ENCODE measurements at regions not wholly inside any gene's neighbourhood (a gene's known extent, or its start where the extent isn't known, plus 50 kb on each side); places are given as distances from the start of the nearest gene placed in this dataset.

DNA sequence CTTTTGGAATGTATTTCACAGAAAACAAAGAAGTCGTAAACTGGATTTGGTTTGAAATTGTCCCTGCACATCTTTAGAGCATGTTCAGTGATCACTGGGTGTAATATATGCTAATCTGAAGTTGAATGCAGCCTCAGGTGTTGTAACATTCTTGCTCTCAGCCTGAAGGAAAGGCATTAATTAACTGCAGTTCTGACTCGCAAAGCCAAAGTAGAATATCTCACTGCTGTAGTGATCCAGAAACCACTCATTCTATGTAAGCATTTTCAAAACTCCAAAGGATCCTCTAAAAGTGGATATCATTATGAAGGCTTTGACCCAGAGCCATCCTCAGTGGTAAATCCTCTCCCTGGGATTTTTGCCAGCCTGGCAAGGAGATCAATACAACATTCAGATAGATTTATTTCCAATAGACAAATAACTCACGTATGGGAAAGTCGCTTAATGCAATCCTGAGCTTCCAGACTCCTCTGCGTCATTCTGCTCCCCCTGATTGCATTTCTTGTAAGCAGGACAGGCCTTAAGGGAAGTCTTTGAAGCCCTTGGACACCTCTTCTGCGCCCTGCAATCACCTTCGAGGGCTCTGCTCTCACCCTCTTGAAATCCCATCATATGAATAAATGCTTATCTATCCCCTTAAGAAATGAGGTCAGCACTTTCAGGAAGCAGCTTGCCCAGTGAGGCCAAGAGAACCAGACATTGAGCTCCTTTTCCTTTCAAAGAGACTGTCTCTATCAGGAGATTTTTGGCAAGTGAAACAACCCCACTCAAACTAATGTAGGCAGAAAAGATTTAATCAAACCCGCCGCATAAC lies 301.7 kb upstream of the NBEA start:
- DNase-seq, result no peak
- intact Hi-C loops (cut with micrococcal nuclease; ENCODE audit: unreplicated experiment), result no loop called here
- ChIA-PET POLR2A (no interaction called here), CTCF (no interaction called here)
- Mint-ChIP-seq H3K4me1 (ENCODE audit: low read depth, unreplicated experiment) (peaks cover 22% of the 10 kb centered on the region), H3K27me3 (ENCODE audit: insufficient read depth, unreplicated experiment) (no peaks in the 10 kb centered on the region), H3K36me3 (ENCODE audit: insufficient read depth, unreplicated experiment) (no peaks in the 10 kb centered on the region), H3K4me3 (ENCODE audit: unreplicated experiment) (no peak overlapping the region), H3K27ac (ENCODE audit: unreplicated experiment) (no peak overlapping the region), H3K9me3 (ENCODE audit: unreplicated experiment) (peaks cover 4% of the 10 kb centered on the region)
- H3K9me3 ChIP-seq, result no peaks in the 10 kb centered on the region
- BruUV-seq (replicated peaks), result no TSS peak
- TF ChIP-seq, protein P1, sequence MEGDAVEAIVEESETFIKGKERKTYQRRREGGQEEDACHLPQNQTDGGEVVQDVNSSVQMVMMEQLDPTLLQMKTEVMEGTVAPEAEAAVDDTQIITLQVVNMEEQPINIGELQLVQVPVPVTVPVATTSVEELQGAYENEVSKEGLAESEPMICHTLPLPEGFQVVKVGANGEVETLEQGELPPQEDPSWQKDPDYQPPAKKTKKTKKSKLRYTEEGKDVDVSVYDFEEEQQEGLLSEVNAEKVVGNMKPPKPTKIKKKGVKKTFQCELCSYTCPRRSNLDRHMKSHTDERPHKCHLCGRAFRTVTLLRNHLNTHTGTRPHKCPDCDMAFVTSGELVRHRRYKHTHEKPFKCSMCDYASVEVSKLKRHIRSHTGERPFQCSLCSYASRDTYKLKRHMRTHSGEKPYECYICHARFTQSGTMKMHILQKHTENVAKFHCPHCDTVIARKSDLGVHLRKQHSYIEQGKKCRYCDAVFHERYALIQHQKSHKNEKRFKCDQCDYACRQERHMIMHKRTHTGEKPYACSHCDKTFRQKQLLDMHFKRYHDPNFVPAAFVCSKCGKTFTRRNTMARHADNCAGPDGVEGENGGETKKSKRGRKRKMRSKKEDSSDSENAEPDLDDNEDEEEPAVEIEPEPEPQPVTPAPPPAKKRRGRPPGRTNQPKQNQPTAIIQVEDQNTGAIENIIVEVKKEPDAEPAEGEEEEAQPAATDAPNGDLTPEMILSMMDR (IDR thresholded peaks at IDR 0.05; ENCODE audit: insufficient read depth in 1 of 2, low read depth in 1 of 2, low read length in 1 of 2, severe bottlenecking in 1 of 2, unreplicated experiment in 1 of 2), result no peak
- H3K36me3 ChIP-seq (ENCODE audit: control insufficient read depth, insufficient read depth, low read length), result no peaks in the 10 kb centered on the region
- no peaks in the 10 kb centered on the region for H3K27me3 ChIP-seq (replicated peaks; ENCODE audit: control insufficient read depth, insufficient read depth, low read length)
- no peak overlapping the region for H3K4me3 ChIP-seq (ENCODE audit: low read depth, low read length)
- 0 out of 2 replicates have a peak, but pooled peaks cover 3% of the 10 kb centered on the region for H3K4me1 ChIP-seq

DNA sequence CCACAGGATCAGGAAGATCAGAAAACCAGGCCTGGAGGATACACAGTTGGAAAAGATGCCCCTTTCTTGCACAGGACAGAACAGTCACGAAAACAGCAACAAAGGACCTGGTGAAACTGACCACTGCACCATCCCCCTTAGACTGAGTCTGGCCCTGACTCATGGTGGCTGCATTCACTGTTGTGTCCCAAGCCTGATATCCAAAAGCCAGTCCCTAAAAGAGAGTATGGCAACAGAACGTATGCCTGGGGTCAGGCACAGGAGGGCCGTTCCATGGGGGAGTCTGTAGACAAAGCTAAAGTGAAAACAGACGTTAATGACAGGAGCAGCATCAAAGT lies 301.1 kb upstream of the NBEA start:
- POLR2A ChIA-PET, result no interaction called here
- Mint-ChIP-seq H3K36me3 (ENCODE audit: insufficient read depth, unreplicated experiment) (no peaks in the 10 kb centered on the region), H3K27me3 (ENCODE audit: insufficient read depth, unreplicated experiment) (no peaks in the 10 kb centered on the region), H3K4me3 (ENCODE audit: unreplicated experiment) (no peak overlapping the region), H3K9me3 (ENCODE audit: unreplicated experiment) (peaks cover 10% of the 10 kb centered on the region), H3K27ac (ENCODE audit: unreplicated experiment) (no peak overlapping the region), H3K4me1 (ENCODE audit: low read depth, unreplicated experiment) (peaks cover 22% of the 10 kb centered on the region)
- CTCF ChIA-PET, result no interaction called here
- Histone ChIP-seq H3K9me3 (peaks cover 4% of the 10 kb centered on the region), H3K4me1 (0 out of 2 replicates have a peak, but pooled peaks cover 3% of the 10 kb centered on the region), H3K27me3 (replicated peaks; ENCODE audit: control insufficient read depth, insufficient read depth, low read length) (no peaks in the 10 kb centered on the region), H3K4me3 (ENCODE audit: low read depth, low read length) (no peak overlapping the region), H3K36me3 (ENCODE audit: control insufficient read depth, insufficient read depth, low read length) (no peaks in the 10 kb centered on the region)
- BruUV-seq (replicated peaks), result no TSS peak
- intact Hi-C loops (cut with micrococcal nuclease; ENCODE audit: unreplicated experiment), result no loop called here
- TF ChIP-seq, protein P1 (IDR thresholded peaks at IDR 0.05; ENCODE audit: insufficient read depth in 1 of 2, low read depth in 1 of 2, low read length in 1 of 2, severe bottlenecking in 1 of 2, unreplicated experiment in 1 of 2), result no peak
- DNase-seq, result no peak

DNA sequence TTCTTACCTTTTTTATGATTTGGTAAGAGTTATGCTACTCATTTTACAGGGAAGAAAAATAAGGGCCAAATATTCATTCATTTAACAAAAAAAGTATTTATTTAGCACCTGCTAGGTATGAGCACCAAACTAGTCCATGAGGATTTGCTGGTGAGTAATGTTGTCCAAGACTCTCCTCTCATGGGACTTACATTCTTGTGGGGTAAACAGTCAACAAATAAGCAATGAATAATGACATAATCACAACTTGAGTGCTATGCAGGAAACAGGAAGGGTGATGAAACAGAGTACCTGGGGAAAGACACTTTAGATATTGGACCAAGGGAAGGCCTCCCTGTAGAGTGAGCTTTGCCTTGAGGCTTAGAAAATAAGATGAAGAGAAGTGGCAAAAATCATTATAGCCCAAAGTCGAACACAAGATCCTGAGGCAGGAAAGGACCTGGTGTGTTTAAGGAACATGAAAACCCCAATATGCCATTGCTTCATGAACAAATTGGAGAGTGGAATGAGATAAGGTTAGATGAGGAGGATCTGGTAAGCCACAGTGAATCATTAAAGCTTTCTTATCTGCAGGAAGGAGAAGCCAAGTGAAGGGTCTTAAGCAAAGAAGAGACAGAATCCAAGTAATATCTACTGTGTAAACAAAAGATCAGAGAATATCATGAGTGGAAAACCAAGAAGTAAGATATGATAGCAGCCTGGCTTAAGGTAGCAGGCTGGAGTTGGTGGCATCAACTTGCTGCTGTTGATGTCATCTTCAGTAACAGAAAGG lies 294.5 kb upstream of the NBEA start:
- Mint-ChIP-seq H3K9me3 (ENCODE audit: unreplicated experiment) (peaks cover 44% of the 10 kb centered on the region), H3K4me1 (ENCODE audit: low read depth, unreplicated experiment) (peaks cover 17% of the 10 kb centered on the region), H3K36me3 (ENCODE audit: insufficient read depth, unreplicated experiment) (no peaks in the 10 kb centered on the region), H3K4me3 (ENCODE audit: unreplicated experiment) (no peak overlapping the region), H3K27ac (ENCODE audit: unreplicated experiment) (no peak overlapping the region), H3K27me3 (ENCODE audit: insufficient read depth, unreplicated experiment) (no peaks in the 10 kb centered on the region)
- no peaks in the 10 kb centered on the region for H3K27me3 ChIP-seq (replicated peaks; ENCODE audit: control insufficient read depth, insufficient read depth, low read length)
- TF ChIP-seq, protein P1 (IDR thresholded peaks at IDR 0.05; ENCODE audit: insufficient read depth in 1 of 2, low read depth in 1 of 2, low read length in 1 of 2, severe bottlenecking in 1 of 2, unreplicated experiment in 1 of 2), result no peak
- H3K9me3 ChIP-seq, result peaks cover 12% of the 10 kb centered on the region
- ChIA-PET POLR2A (no interaction called here), CTCF (no interaction called here)
- no peak for DNase-seq
- no peak overlapping the region for H3K4me3 ChIP-seq (ENCODE audit: low read depth, low read length)
- H3K36me3 ChIP-seq (ENCODE audit: control insufficient read depth, insufficient read depth, low read length), result no peaks in the 10 kb centered on the region
- intact Hi-C loops (cut with micrococcal nuclease; ENCODE audit: unreplicated experiment), result no loop called here
- H3K4me1 ChIP-seq, result peaks cover 7% of the 10 kb centered on the region; the same call in 1 of the 2 replicates
- BruUV-seq (replicated peaks), result no TSS peak

Data from Caco-2 (cell line).